Hypothalamus (tissue), 51 donors: ENCODE measurements at regions not wholly inside any gene's neighbourhood (a gene's known extent, or its start where the extent isn't known, plus 50 kb on each side); places are given as distances from the start of the nearest gene placed in this dataset.
A peak's percentile ranks its signal among the peaks of the same experiment; 100 is the strongest.
"Not testable (repeated sequence)": the region's sequence is repeated elsewhere in the genome, so short reads cannot be mapped to it uniquely, and the experiment has no call there.

Experiments
- DNase-seq, 51 donors: peaks; one replicate each; lab custom pipeline; 2025; lab: John Stamatoyannopoulos, UW

- DNase-seq, result no peak
Measured at GRCh38 chr6:115873901-115874300, 186.8 kb downstream of the FRK start.

- no peak for DNase-seq
Measured at GRCh38 chr6:115870464-115870863, 190.2 kb downstream of the FRK start.

DNA sequence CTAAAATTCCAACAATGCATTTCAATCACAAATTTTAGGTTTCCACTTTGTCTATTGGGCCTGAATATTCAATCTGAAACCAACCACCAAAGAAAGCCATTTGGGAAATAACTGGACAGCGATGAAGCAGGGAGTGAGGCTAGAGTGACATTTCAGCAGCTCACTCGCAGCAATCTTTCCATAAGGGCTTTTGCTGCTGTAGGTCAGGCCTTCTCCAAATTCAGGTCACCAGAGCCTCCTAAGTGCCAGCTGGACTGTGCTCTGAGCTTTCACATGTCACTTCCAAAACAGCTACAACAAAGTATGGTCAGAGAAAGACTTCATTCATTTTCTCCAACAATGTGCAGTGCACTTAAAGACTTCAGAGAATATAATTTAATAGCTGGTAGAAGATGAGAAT lies 194.8 kb downstream of the FRK start:
- DNase-seq, result no peak

GRCh38 chr6:115863211-115863610 lies 197.5 kb downstream of the FRK start:
- no peak for DNase-seq

DNA sequence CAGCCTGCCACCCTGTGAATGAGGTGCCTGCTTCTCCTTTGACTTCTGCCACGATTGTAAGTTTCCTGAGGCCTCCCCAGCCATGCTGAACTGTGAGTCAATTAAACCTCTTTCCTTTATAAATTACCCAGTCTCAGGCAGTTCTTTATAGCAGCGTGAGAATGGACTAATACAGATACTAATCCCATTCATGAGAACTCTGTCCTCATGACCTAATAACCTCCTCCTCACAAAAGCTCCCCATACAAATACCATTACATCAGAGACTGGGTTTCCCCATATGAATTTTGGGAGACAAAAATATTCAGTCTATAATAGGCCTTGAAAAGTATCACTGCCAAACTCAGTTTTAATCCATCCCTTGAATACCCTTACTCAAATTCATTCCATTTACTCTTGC lies 199.0 kb downstream of the FRK start:
- DNase-seq, result not testable (repeated sequence)

GRCh38 chr6:115859577-115859976 lies 201.1 kb downstream of the FRK start:
- DNase-seq, result not testable (repeated sequence)

- no peak for DNase-seq
Measured at GRCh38 chr6:115854866-115855665, 205.6 kb downstream of the FRK start.

DNA sequence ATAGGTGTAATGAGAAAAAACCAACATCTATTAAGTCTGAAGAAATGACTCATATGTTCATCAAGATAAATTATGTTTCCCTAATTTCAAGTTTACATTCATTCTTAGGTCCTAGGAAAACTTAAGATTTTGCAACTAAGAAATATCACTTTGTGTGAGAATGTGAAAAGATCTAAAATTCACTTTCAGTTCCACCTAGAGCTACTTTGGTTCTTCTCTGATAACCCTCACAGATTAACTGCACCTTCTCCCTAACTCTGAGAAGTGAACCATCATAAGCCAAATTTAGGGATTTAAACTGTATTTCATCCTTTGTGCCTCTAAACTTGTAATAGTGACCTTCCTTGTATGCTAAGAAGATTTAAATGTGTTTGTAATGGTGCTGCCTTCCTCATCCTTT lies 213.0 kb downstream of the FRK start:
- no peak for DNase-seq

GRCh38 chr6:115843945-115844344 lies 216.7 kb downstream of the FRK start:
- DNase-seq, result no peak

- no peak for DNase-seq
Measured at GRCh38 chr6:115842338-115842737, 218.4 kb downstream of the FRK start.

- DNase-seq, result no peak
Measured at GRCh38 chr6:115839583-115840181, 221.0 kb downstream of the FRK start.

GRCh38 chr6:115838763-115839401 lies 221.8 kb downstream of the FRK start:
- DNase-seq, result peak in 2 of 51 donors; percentile 1 to 4

- no peak for DNase-seq
Measured at GRCh38 chr6:115838216-115838615, 222.5 kb downstream of the FRK start.

DNA sequence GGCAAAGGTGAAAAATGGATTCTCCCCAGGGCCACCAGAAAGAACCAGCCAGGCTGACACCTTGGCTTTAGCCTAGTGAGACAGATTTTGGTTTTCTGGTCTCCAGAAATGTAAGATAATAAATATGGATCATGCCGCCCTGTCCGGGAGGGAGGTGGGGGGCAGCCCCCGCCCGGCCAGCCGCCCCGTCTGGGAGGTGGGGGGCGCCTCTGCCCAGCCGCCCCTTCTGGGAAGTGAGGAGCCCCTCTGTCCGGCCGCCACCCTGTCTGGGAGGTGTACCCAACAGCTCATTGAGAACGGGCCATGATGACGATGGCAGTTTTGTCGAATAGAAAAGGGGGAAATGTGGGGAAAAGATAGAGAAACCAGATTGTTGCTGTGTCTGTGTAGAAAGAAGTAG lies 224.3 kb downstream of the FRK start:
- DNase-seq, result not testable (repeated sequence)

GRCh38 chr6:115835314-115835713 lies 225.4 kb downstream of the FRK start:
- DNase-seq, result no peak

DNA sequence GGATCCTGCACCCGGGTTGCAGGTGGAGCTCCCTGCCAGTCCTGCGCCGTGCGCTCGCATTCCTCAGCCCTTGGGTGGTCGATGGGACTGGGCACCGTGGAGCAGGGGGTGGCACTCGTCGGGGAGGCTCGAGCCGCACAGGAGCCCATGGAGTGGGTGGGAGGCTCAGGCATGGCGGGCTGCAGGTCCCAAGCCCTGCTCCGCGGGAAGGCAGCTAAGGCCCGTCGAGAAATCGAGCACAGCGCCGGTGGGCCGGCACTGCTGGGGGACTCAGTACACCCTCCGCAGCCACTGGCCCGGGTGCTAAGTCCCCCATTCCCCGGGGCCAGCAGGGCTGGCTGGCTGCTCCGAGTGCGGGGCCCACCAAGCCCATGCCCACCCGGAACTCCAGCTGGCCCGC lies 226.1 kb downstream of the FRK start:
- not testable (repeated sequence) for DNase-seq

DNA sequence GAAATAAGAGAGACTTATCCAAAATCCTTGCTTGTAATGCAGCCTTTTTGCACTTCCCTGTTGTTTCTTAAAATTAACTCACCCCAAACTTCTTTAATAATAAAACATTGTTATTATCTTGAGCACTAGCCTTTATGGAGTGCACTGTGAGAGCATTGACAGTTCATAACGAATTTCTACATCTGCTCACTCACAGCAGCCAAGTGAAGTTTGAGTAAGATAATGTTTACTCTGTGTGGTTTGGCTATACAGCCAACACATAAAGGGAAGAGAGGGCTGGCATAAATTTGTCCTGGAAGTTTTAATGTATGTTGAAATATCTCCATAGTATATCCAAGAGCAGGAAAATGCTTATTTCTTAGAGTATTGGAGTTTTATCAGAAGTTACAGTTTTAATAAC lies 227.9 kb downstream of the FRK start:
- DNase-seq, result no peak

GRCh38 chr6:115832186-115832585 lies 228.5 kb downstream of the FRK start:
- no peak for DNase-seq

DNA sequence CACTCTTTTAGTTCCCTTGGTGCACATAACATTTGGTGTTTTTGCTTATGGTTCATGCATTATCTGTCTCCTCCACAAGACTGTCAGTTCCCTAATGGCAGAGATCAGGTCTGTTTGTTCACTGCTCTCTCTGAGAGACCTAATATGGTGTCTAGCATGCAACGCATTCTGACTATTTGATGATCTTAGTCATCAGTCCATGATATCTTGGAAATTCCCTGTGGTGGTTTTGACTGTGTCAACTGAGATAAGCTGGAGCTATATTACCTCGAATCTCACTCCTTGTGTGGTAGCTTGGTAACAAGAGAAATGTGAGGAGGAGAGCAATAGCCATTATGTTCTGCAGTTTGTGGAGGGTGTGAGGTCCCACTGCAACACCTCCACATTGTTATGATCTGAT lies 229.8 kb downstream of the FRK start:
- no peak for DNase-seq

GRCh38 chr6:115821798-115822197 lies 238.9 kb downstream of the FRK start:
- no peak for DNase-seq

DNA sequence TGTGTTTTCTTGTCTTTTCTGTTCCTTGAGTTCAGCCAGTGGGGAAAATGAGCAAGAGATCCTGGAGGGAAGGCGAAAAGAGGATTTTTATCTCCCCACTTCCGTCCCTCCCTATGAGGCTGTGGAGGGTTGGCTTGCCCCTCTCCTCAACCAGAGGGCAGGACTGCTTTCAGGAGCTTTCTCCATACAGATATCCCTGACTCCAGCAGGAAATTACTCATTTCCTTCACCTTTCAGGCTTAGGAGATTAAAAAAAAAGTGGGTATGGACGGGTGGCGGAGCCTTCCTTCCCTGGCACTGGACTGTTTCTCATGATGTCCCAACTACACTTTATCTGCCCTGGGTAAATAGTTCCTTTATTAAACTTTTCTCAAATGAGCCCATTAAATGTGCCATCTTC lies 241.2 kb downstream of the FRK start:
- DNase-seq, result no peak

GRCh38 chr6:115817161-115817560 lies 243.5 kb downstream of the FRK start:
- DNase-seq, result no peak
